A549 (cell line): ENCODE measurements at regions not wholly inside any gene's neighbourhood (a gene's known extent, or its start where the extent isn't known, plus 50 kb on each side); places are given as distances from the start of the nearest gene placed in this dataset.

Experiments
- EP300 ChIP-seq, 2 experiments: fragments of >200 bp; sonication (Bioruptor Twin); formaldehyde crosslinking; IDR thresholded peaks; 2 replicates in 1 of 2; 3 replicates in 1 of 2; pipeline ENCODE4 v1.6.1; 2016 to 2017
- HOXB13 ChIP-seq: fragments of 250-450 bp; sonication (Bioruptor Pico); IDR thresholded peaks from 2 replicates; pipeline ENCODE4 v1.5.0; 2020; ENCODE audit warnings: low read depth, mild to moderate bottlenecking, moderate library complexity
- RAD21 ChIP-seq, 2 experiments: fragments of >200 bp in 1 of 2; sonication (Bioruptor Twin) in 1 of 2; formaldehyde crosslinking in 1 of 2; IDR thresholded peaks in 1 of 2; conservative IDR thresholded peaks in 1 of 2; 2 replicates in 1 of 2; 3 replicates in 1 of 2; pipeline ENCODE4 v1.6.1; 2012 to 2018; ENCODE audit warnings: inconsistent platforms in 1 of 2
- TF ChIP-seq, protein P1 (sequence below): fragments of >200 bp; sonication (Bioruptor Twin); formaldehyde crosslinking; IDR thresholded peaks from 3 replicates; pipeline ENCODE4 v1.5.1; 2016

DNA sequence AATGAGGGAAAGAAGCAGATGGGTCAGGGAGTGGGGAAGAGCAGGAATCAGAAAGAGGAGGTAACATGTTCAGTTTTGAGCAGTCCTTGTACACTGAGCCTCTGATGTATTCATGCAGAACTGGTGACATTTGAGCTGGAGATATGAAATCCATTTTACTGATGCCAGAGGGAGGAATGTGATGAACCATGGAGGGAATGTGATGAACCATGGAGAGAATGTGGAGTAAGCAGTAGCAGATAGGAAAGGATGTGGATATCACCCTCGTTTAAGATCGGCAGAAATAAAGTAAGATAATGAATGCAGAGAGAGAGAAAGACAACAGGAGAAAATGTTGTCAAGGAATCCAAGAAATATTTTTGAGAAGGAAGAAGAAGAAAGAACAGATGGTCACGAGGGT is 231.6 kb downstream of the TBXT start:
- no peak for TF ChIP-seq HOXB13 (CRISPR knock-in tag)
- no peak for TF ChIP-seq RAD21 (conservative IDR thresholded peaks at IDR 0.05 in 1 of 2, IDR thresholded peaks at IDR 0.05 in 1 of 2)
- TF ChIP-seq, protein P1, sequence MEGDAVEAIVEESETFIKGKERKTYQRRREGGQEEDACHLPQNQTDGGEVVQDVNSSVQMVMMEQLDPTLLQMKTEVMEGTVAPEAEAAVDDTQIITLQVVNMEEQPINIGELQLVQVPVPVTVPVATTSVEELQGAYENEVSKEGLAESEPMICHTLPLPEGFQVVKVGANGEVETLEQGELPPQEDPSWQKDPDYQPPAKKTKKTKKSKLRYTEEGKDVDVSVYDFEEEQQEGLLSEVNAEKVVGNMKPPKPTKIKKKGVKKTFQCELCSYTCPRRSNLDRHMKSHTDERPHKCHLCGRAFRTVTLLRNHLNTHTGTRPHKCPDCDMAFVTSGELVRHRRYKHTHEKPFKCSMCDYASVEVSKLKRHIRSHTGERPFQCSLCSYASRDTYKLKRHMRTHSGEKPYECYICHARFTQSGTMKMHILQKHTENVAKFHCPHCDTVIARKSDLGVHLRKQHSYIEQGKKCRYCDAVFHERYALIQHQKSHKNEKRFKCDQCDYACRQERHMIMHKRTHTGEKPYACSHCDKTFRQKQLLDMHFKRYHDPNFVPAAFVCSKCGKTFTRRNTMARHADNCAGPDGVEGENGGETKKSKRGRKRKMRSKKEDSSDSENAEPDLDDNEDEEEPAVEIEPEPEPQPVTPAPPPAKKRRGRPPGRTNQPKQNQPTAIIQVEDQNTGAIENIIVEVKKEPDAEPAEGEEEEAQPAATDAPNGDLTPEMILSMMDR, result no peak
- no peak for TF ChIP-seq EP300 (IDR thresholded peaks at IDR 0.05)
